Uterus (tissue), 3 donors: ENCODE measurements at regions not wholly inside any gene's neighbourhood (a gene's known extent, or its start where the extent isn't known, plus 50 kb on each side); places are given as distances from the start of the nearest gene placed in this dataset.
"Not testable (repeated sequence)": the region's sequence is repeated elsewhere in the genome, so short reads cannot be mapped to it uniquely, and the experiment has no call there.

Experiments used
- DNase-seq, 2 donors: peaks; one replicate each; pipeline ENCODE4 v3.0.0-alpha.2; 2019 to 2020
- H3K27ac ChIP-seq, 2 donors: fragments of 200-600 bp; sonication (generic); 1 replicate in 1 of 2; 2 replicates in 1 of 2; pipeline ENCODE4 v1.5.1; 2016 to 2018
- H3K27me3 ChIP-seq, 2 donors: fragments of 200-600 bp; sonication (generic); one replicate each; pipeline ENCODE4 v1.5.1; 2018 to 2019; ENCODE audit warnings: control low read depth in 1 of 2
- H3K36me3 ChIP-seq, 2 donors: fragments of 200-600 bp; sonication (generic); one replicate each; pipeline ENCODE4 v1.5.1; 2019; ENCODE audit warnings: control low read depth in 1 of 2
- H3K4me1 ChIP-seq, 2 donors: fragments of 200-600 bp; sonication (generic); one replicate each; pipeline ENCODE4 v1.5.1; 2018 to 2019; ENCODE audit warnings: control low read depth in 1 of 2
- H3K4me3 ChIP-seq, 2 donors: fragments of 200-600 bp; sonication (generic); 1 replicate in 1 of 2; 2 replicates in 1 of 2; pipeline ENCODE4 v1.5.1; 2018 to 2019; ENCODE audit warnings: mild to moderate bottlenecking in 1 of 2
- H3K9me3 ChIP-seq, 2 donors: fragments of 200-600 bp; sonication (generic); one replicate each; pipeline ENCODE4 v1.5.1; 2019; ENCODE audit warnings: control low read depth in 1 of 2
- CTCF ChIP-seq, 4 experiments: fragments of 200-600 bp in 2 of 4; fragments of 450-650 bp in 2 of 4; sonication (generic) in 2 of 4; IDR thresholded peaks; one replicate each; pipeline ENCODE4 v1.5.1; 2016 to 2019; ENCODE audit warnings: antibody characterized with exemption in 4 of 4, mild to moderate bottlenecking in 2 of 4, moderate library complexity in 1 of 4
- POLR2A ChIP-seq, 2 donors: fragments of 450-650 bp; IDR thresholded peaks; one replicate each; pipeline ENCODE4 v1.6.1; 2016; ENCODE audit warnings: antibody characterized with exemption in 2 of 2, mild to moderate bottlenecking in 1 of 2, moderate library complexity in 1 of 2
- intact Hi-C: fragments of 100-400 bp; cut with DNase I; formaldehyde crosslinking; loops from one replicate; pipeline ENCODE4 v1.15.1; 2023; ENCODE audit warnings: low total_unique reads
- donor health status: DM: yes; HTN: yes; CAD: no.

- Histone ChIP-seq H3K4me3 (no peak overlapping the region), H3K27me3 (no peaks in the 10 kb centered on the region), H3K4me1 (no peaks in the 10 kb centered on the region), H3K27ac (no peak overlapping the region), H3K36me3 (no peaks in the 10 kb centered on the region), H3K9me3 (no peaks in the 10 kb centered on the region)
- DNase-seq: no peak
- TF ChIP-seq CTCF (IDR thresholded peaks at IDR 0.05) (no peak), POLR2A (IDR thresholded peaks at IDR 0.05) (no peak)
- intact Hi-C loops: no loop called here
Measured at GRCh38 chr6:49299279-49299678, 163.8 kb downstream of the MMUT start.

GRCh38 chr6:49284180-49284579, 178.9 kb downstream of the MMUT start:
- TF ChIP-seq CTCF (IDR thresholded peaks at IDR 0.05): no peak
- no peak for TF ChIP-seq POLR2A (IDR thresholded peaks at IDR 0.05)
- intact Hi-C loops: no loop called here
- no peaks in the 10 kb centered on the region for H3K4me1 ChIP-seq

GRCh38 chr6:49274809-49275769, 188.0 kb downstream of the MMUT start:
- intact Hi-C loops, H3K27me3 ChIP-seq, H3K27ac ChIP-seq, H3K4me1 ChIP-seq, H3K4me3 ChIP-seq, H3K9me3 ChIP-seq, H3K36me3 ChIP-seq, DNase-seq: not testable (repeated sequence)

More at GRCh38 chr6:49284180-49284579, 178.9 kb downstream of the MMUT start:
- H3K9me3 ChIP-seq: no peaks in the 10 kb centered on the region
- no peaks in the 10 kb centered on the region for H3K36me3 ChIP-seq
- no peaks in the 10 kb centered on the region for H3K27me3 ChIP-seq
- H3K27ac ChIP-seq: no peak overlapping the region
- DNase-seq: no peak
- H3K4me3 ChIP-seq: no peak overlapping the region

- Histone ChIP-seq H3K9me3 (no peaks in the 10 kb centered on the region), H3K4me3 (no peak overlapping the region), H3K27me3 (no peaks in the 10 kb centered on the region), H3K36me3 (no peaks in the 10 kb centered on the region), H3K27ac (no peak overlapping the region), H3K4me1 (no peaks in the 10 kb centered on the region)
- intact Hi-C loops: no loop called here
- no peak for DNase-seq
- TF ChIP-seq CTCF (IDR thresholded peaks at IDR 0.05) (no peak), POLR2A (IDR thresholded peaks at IDR 0.05) (no peak)
Measured at GRCh38 chr6:49269190-49269589, 193.9 kb downstream of the MMUT start.

GRCh38 chr6:49264909-49265308, 198.1 kb downstream of the MMUT start:
- intact Hi-C loops: no loop called here
- Histone ChIP-seq H3K36me3 (no peaks in the 10 kb centered on the region), H3K4me1 (no peaks in the 10 kb centered on the region), H3K27me3 (no peaks in the 10 kb centered on the region), H3K4me3 (no peak overlapping the region), H3K27ac (no peak overlapping the region), H3K9me3 (no peaks in the 10 kb centered on the region)
- DNase-seq: no peak
- no peak for TF ChIP-seq POLR2A (IDR thresholded peaks at IDR 0.05)

GRCh38 chr6:49264496-49264895, 198.6 kb downstream of the MMUT start:
- Histone ChIP-seq H3K36me3 (no peaks in the 10 kb centered on the region), H3K4me1 (no peaks in the 10 kb centered on the region), H3K27ac (no peak overlapping the region), H3K9me3 (no peaks in the 10 kb centered on the region), H3K4me3 (no peak overlapping the region), H3K27me3 (no peaks in the 10 kb centered on the region)
- TF ChIP-seq CTCF (IDR thresholded peaks at IDR 0.05) (no peak), POLR2A (IDR thresholded peaks at IDR 0.05) (no peak)
- DNase-seq: no peak
- intact Hi-C loops: no loop called here
